ENCODE measurements at regions not wholly inside any gene's neighbourhood (a gene's known extent, or its start where the extent isn't known, plus 50 kb on each side); places are given as distances from the start of the nearest gene placed in this dataset.

DNA sequence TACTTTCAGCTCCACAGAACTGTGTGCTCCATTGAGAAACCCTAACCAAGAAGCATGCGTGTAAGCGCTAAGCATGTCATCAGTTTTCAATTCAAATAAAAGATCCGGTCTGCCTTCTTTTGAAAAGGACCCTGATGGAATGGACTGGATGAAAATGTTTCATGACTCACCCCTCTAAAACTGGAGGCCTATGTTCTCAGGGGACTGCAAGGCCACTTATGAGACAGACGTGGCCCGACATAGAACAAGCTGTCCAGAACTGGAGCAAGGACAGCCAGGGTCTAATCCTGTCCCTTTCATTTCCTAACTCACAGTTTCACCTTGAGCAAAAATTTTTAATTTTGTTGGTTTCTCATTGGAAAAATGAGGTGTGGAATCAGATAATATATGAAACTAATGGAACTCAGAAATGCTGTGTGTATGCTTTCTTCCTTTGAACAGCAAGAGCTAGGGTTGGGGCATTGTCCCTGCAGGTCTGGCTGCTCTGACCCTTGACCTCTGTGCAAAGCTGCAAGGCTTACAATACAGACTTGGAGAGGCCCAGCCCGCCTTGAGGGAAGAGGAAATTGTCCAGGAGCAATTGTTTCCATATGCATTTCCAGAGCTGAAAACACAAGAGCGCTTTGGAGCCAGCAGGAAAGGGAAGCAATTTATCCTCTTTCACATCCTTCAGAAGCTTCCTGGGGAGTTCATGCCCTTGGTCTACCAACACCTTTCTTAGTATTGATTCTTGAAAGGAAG lies 553.4 kb upstream of the KLF12 start:
- no peak for DNase-seq (ENCODE audit: low spot score)
- TF ChIP-seq, protein P1, sequence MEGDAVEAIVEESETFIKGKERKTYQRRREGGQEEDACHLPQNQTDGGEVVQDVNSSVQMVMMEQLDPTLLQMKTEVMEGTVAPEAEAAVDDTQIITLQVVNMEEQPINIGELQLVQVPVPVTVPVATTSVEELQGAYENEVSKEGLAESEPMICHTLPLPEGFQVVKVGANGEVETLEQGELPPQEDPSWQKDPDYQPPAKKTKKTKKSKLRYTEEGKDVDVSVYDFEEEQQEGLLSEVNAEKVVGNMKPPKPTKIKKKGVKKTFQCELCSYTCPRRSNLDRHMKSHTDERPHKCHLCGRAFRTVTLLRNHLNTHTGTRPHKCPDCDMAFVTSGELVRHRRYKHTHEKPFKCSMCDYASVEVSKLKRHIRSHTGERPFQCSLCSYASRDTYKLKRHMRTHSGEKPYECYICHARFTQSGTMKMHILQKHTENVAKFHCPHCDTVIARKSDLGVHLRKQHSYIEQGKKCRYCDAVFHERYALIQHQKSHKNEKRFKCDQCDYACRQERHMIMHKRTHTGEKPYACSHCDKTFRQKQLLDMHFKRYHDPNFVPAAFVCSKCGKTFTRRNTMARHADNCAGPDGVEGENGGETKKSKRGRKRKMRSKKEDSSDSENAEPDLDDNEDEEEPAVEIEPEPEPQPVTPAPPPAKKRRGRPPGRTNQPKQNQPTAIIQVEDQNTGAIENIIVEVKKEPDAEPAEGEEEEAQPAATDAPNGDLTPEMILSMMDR (IDR thresholded peaks at IDR 0.05; ENCODE audit: extremely low read depth, missing control alignments), result no peak

DNA sequence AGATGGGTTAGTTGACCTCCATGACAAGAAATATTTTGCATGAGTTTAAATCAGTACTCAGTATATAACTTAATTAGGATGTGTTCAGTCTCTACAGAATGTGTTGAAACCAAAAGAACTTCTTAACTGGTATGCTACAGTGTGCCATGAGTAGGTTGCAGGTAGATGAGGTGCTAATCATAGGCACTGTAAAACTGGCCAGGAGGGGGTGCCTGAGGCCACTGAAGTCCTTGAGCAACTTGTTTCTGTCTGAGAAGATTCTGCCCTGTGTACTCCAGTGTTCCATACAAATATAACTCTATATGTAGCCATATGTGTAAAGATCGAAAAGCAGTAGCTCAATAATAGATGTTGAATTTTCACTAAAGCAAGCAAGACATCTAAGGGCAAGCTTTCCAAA lies 549.2 kb upstream of the KLF12 start:
- TF ChIP-seq, protein P1 (IDR thresholded peaks at IDR 0.05; ENCODE audit: extremely low read depth, missing control alignments), result no peak
- no peak for DNase-seq (ENCODE audit: low spot score)

DNA sequence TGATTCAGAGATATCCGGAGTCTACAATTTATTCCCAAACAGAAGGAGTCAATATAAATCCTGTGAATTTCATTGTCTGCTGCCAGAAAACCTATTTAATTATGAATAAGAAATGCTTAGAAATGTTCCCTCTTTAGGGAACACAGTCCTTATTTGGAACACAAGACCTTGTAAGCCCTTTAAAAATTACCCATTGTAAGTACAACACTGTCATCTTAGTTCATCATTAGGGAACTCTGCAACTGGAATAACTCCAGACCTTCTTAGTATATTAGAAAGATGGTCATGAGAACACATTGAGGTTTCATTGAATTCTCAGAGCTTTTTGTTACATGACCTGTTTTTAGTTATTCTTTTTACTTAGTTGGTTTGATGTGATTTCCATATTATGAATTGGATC lies 548.5 kb upstream of the KLF12 start:
- TF ChIP-seq, protein P1 (IDR thresholded peaks at IDR 0.05; ENCODE audit: extremely low read depth, missing control alignments), result no peak
- DNase-seq (ENCODE audit: low spot score), result no peak

DNA sequence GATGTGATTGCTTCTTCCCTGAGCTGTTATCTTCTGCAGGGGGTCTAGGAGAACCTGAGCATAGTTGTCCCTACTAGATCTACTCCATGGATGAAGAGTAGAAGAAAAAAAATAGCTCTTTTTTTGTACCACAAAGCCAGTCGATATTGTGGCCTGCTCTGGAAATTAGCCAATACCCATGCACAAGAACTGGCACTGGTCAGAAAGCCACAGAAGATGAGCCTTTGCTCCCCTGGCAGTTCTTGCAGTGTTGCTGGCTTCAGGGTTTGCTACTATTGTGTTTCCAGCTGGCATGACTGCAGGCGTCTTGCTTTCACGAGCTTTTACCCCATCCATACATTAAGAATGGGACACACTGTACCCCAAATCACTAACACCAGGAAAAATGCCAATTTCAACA lies 547.7 kb upstream of the KLF12 start:
- DNase-seq (ENCODE audit: low spot score), result no peak
- TF ChIP-seq, protein P1 (IDR thresholded peaks at IDR 0.05; ENCODE audit: extremely low read depth, missing control alignments), result no peak

DNA sequence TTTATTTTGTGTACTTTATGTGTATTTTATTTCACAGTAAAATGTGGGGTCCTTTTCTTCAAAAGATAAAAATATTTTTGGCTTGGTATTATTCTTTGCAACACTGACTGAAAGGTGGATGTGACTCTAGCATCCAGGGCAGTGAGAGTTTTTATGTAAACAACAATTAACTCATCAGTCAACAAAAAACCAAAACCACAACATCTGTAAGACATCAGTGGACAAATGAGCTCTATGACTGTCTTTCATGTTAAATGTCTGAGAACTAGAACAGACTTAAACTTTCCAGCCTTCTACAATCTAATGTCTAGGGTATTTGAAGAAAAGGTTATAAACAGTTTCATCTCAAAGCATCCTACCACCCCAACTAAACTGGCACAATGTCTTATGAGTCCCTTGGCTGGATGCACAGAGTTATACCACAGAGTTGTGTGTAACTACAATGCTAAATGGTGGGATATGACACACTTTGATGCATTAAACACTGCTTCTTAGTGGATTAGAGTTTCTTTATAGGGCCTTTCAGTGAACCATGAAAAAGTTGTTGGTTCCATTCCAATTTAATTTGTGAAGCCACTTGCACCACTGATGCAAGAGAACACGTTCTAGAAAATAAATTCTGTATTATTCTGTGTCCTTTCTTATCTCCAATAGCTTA lies 544.2 kb upstream of the KLF12 start:
- no peak for DNase-seq (ENCODE audit: low spot score)
- TF ChIP-seq, protein P1 (IDR thresholded peaks at IDR 0.05; ENCODE audit: extremely low read depth, missing control alignments), result no peak

GRCh38 chr13:74675972-74676371 lies 541.8 kb upstream of the KLF12 start:
- TF ChIP-seq, protein P1 (IDR thresholded peaks at IDR 0.05; ENCODE audit: extremely low read depth, missing control alignments), result no peak
- DNase-seq (ENCODE audit: low spot score), result no peak

- DNase-seq (ENCODE audit: low spot score), result no peak
- TF ChIP-seq, protein P1 (IDR thresholded peaks at IDR 0.05; ENCODE audit: extremely low read depth, missing control alignments), result no peak
These were observed 541.0 kb upstream of the KLF12 start for GRCh38 chr13:74675182-74675581.
